IPS-18c (cell line): ENCODE measurements at regions not wholly inside any gene's neighbourhood (a gene's known extent, or its start where the extent isn't known, plus 50 kb on each side); places are given as distances from the start of the nearest gene placed in this dataset.
"Not testable (repeated sequence)": the region's sequence is repeated elsewhere in the genome, so short reads cannot be mapped to it uniquely, and the experiment has no call there.

Source experiments
- H3K4me3 ChIP-seq: 2 replicates; pipeline ENCODE4 v1.7.0; 2013; ENCODE audit warnings: low read depth, mild to moderate bottlenecking, low read length, moderate library complexity; ENCODE audit not compliant: insufficient read depth
- H3K9me3 ChIP-seq: one replicate; pipeline ENCODE4 v1.6.1; 2013; ENCODE audit warnings: mild to moderate bottlenecking, low read length, moderate library complexity; ENCODE audit not compliant: control insufficient read depth, insufficient read depth

GRCh38 chr5:1958211-1959010 lies 75.7 kb upstream of the IRX4 start:
- H3K9me3 ChIP-seq, result peaks cover 2% of the 10 kb centered on the region
- no peak overlapping the region for H3K4me3 ChIP-seq

GRCh38 chr5:1955586-1955985 lies 72.9 kb upstream of the IRX4 start:
- H3K4me3 ChIP-seq, result no peak overlapping the region
- no peaks in the 10 kb centered on the region for H3K9me3 ChIP-seq

GRCh38 chr5:1953710-1954109 lies 71.0 kb upstream of the IRX4 start:
- not testable (repeated sequence) for H3K9me3 ChIP-seq, H3K4me3 ChIP-seq

DNA sequence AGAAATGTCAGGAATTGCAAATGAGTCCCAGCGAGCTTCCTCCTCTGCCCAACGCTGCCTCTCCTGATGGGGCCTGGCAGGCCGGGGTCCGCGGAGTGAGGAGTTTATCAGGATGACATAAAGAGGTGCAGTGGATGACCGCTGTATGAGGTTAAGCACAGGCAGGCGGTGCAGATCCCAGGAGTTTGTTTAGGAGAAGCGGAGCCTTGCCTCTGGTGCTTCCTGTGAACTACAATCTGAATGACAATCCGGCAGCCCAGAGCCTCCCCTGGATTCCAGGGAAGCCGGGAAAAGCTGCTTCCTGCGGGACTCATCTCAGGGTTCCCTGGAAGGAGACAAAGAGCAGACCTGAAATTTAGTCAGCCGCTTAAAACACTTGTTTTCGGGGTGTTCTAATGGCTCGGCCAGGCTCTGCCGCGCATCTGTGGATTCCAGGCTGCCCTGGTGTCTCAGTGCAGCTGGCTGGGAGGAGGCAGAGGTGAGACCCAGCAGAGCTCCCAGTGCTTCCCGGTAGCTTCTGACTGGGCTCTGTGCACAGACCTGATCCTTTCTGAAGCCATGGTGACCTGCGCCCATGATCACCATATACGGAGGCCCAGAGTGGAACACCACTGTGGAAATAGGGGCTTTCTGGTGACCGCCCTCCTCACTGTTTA lies 69.8 kb upstream of the IRX4 start:
- Histone ChIP-seq H3K4me3 (no peak overlapping the region), H3K9me3 (no peaks in the 10 kb centered on the region)

- no peak overlapping the region for H3K4me3 ChIP-seq
- no peaks in the 10 kb centered on the region for H3K9me3 ChIP-seq
Measured at GRCh38 chr5:1952021-1952420, 69.3 kb upstream of the IRX4 start.

- H3K4me3 ChIP-seq, result no peak overlapping the region
- H3K9me3 ChIP-seq, result no peaks in the 10 kb centered on the region
Measured at GRCh38 chr5:1951165-1951816, 68.6 kb upstream of the IRX4 start.

- Histone ChIP-seq H3K4me3 (no peak overlapping the region), H3K9me3 (no peaks in the 10 kb centered on the region)
Measured at GRCh38 chr5:1950708-1951103, 68.0 kb upstream of the IRX4 start.

DNA sequence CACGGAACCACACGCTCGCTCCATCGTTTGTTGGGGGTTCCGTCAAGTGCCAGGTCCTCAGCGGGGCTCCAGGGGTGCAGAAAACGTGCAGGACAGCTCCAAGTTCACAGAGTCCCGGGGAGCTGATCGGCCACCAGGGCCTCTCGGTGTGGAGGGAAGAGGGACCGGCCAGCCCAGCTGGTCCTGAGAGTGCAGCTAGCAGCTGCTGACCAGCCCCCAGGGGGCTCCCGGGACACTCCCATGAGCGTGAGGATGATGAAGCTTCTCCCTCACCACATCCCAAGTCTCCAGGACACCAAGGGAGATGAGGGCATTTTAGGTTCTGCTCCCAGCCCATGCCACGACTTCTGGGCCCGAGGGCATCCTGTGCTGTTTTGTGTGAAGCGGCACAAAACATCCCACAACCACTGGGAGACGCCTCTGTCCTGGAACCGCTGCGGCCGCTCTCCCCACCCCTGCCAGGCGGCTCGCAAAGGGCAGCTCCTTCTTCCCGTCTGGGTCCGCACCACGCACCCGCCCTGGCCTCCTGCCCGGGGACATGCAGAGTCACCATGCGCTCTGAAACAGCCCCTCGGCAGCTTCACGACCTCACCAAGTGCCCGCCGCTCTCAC lies 67.5 kb upstream of the IRX4 start:
- H3K4me3 ChIP-seq, result no peak overlapping the region

DNA sequence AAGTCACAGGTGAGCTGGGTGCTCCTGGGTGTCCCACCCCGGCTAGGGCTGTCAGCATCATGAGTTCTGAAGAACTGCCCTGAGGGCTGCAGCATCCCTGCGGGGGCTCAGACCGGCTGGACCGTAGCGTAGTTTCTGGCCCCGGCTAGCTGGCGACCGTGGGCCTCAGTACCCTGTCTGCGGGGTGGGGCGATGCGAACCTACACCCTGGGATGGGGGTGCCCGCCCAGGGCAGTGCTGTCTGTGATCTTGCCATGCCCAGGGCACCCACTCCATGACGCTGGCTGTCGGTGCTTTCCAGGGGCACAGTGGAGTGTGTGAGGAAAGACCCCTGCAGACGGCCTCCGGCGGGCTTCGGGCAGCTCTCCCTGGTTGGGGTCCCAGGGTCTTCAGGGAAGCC lies 66.5 kb upstream of the IRX4 start:
- H3K4me3 ChIP-seq, result no peak overlapping the region
- H3K9me3 ChIP-seq, result no peaks in the 10 kb centered on the region

More for the DNA sequence above, 67.5 kb upstream of the IRX4 start:
- H3K9me3 ChIP-seq, result no peaks in the 10 kb centered on the region

GRCh38 chr5:1948663-1949191 lies 66.0 kb upstream of the IRX4 start:
- Histone ChIP-seq H3K9me3 (no peaks in the 10 kb centered on the region), H3K4me3 (no peak overlapping the region)

- no peaks in the 10 kb centered on the region for H3K9me3 ChIP-seq
- H3K4me3 ChIP-seq, result no peak overlapping the region
Measured at GRCh38 chr5:1948111-1948510, 65.4 kb upstream of the IRX4 start.

- H3K9me3 ChIP-seq, result no peaks in the 10 kb centered on the region
- H3K4me3 ChIP-seq, result no peak overlapping the region
Measured at GRCh38 chr5:1946776-1947175, 64.1 kb upstream of the IRX4 start.

DNA sequence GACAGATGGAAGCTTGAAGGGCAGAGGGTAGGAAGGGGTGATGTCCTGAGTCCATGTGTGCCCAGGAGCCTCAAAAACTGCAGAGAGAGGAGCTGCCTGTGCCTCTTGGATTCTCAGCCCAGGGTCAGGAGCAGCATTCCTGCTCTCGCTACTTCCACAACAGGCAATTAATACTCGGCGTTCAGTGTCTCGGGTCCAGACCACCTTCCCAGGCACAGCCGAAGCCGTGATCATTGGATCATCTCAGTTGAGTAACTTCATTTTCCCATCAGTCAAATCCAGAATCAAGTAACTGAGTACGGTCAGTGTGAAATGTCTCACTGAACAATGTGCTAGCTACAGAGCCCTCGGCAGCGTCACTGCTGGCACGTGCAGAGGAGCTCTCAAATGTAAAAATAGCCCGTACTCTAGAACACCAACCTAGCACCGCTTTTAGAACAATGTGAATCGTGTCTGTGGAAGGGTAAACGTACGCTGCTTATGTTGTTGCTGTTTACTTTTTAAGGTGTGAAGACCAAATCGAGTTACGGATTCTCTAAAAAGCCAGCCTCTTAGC lies 63.5 kb upstream of the IRX4 start:
- no peak overlapping the region for H3K4me3 ChIP-seq
- H3K9me3 ChIP-seq, result no peaks in the 10 kb centered on the region

DNA sequence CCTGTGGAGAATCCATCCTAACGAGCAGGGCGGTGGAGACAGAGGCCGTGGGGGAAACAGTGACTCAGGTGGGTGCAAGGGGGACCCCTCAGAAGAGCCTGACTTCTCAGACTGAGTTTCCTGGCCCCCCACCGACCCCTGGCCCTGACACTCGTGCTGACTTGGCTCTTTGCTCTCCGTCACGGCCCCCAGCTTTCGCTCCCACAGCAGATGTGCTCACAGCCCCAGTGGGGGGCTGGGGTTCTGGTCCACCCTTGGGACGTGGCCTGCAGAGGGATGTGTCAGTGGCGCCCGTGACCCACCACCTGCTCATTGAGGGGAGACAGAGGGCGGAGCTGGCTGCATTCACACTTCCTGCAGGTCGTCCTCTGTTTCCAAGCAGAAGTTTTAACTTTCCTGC lies 62.9 kb upstream of the IRX4 start:
- Histone ChIP-seq H3K4me3 (no peak overlapping the region), H3K9me3 (no peaks in the 10 kb centered on the region)

DNA sequence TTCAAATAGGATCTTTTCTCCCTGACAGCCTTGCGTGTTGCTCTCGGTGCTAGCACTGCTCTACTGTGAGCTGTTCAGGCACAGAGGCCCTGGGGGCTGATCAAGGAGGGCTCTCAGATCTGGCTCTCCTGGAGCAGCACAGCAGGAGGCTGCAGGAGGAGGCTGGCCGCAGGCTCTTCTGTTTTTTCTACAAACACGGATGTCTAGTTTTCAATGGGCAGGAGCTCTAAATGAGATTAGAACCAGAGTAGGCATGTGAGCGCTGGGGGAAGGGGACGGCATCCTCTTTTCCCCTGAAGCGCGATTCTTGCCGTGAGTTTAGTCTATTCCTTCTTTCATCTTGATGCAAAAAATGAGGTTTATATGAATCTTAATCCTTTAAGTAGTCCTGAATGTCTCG lies 61.7 kb upstream of the IRX4 start:
- H3K9me3 ChIP-seq, result no peaks in the 10 kb centered on the region
- H3K4me3 ChIP-seq, result no peak overlapping the region

DNA sequence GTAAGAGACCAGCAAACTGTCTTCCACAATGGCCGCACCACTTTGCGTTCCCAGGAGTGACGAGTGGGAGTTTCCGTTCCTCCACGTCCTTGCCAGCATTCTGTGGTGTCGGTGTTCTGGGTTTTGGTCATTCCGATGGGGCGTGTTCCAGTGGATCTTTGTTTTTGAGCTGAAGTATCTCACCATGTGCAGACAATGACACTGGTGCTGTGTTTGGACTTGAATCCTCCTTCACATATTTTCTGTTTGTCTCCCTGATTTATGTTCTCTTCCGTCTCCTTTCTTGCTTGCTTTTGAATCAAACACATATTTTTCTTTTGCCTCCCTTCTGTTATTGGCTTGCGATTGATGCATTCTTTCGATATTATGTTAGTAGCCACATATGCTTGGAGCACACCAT lies 60.8 kb upstream of the IRX4 start:
- Histone ChIP-seq H3K9me3 (no peaks in the 10 kb centered on the region), H3K4me3 (no peak overlapping the region)

GRCh38 chr5:1942630-1943029 lies 59.9 kb upstream of the IRX4 start:
- no peak overlapping the region for H3K4me3 ChIP-seq
- H3K9me3 ChIP-seq, result no peaks in the 10 kb centered on the region
